Prostate gland (tissue), 2 donors: ENCODE measurements at regions not wholly inside any gene's neighbourhood (a gene's known extent, or its start where the extent isn't known, plus 50 kb on each side); places are given as distances from the start of the nearest gene placed in this dataset.

Experiments used
- POLR2A ChIP-seq: fragments of 450-650 bp; IDR thresholded peaks from one replicate; pipeline ENCODE4 v1.6.1; 2016; ENCODE audit warnings: antibody characterized with exemption, mild to moderate bottlenecking
- POLR2AphosphoS5 ChIP-seq: sonication (generic); formaldehyde crosslinking; IDR thresholded peaks from one replicate; pipeline ENCODE4 v1.6.1; 2017; ENCODE audit warnings: antibody characterized with exemption
- TF ChIP-seq, protein P1 (sequence below), 4 experiments: fragments of 200-600 bp in 2 of 4; fragments of 450-650 bp in 2 of 4; sonication (generic) in 2 of 4; IDR thresholded peaks; 1 replicate in 3 of 4; 2 replicates in 1 of 4; pipeline ENCODE4 v1.5.1; 2016 to 2019; ENCODE audit warnings: antibody characterized with exemption in 4 of 4, mild to moderate bottlenecking in 2 of 4, moderate library complexity in 2 of 4

- TF ChIP-seq, protein P1, sequence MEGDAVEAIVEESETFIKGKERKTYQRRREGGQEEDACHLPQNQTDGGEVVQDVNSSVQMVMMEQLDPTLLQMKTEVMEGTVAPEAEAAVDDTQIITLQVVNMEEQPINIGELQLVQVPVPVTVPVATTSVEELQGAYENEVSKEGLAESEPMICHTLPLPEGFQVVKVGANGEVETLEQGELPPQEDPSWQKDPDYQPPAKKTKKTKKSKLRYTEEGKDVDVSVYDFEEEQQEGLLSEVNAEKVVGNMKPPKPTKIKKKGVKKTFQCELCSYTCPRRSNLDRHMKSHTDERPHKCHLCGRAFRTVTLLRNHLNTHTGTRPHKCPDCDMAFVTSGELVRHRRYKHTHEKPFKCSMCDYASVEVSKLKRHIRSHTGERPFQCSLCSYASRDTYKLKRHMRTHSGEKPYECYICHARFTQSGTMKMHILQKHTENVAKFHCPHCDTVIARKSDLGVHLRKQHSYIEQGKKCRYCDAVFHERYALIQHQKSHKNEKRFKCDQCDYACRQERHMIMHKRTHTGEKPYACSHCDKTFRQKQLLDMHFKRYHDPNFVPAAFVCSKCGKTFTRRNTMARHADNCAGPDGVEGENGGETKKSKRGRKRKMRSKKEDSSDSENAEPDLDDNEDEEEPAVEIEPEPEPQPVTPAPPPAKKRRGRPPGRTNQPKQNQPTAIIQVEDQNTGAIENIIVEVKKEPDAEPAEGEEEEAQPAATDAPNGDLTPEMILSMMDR (IDR thresholded peaks at IDR 0.05), result no peak
- TF ChIP-seq POLR2A (no peak), POLR2AphosphoS5 (no peak)
These were observed 196.5 kb downstream of the TFCP2L1 start for GRCh38 chr2:121088251-121089165.
